WERI-Rb-1 (cell line): ENCODE measurements at regions not wholly inside any gene's neighbourhood (a gene's known extent, or its start where the extent isn't known, plus 50 kb on each side); places are given as distances from the start of the nearest gene placed in this dataset.

ENCODE experiments used
- DNase-seq: peaks from one replicate; pipeline ENCODE4 v3.0.0-alpha.2; 2020
- H3K27ac ChIP-seq: fragments of 250-450 bp; sonication (Bioruptor Pico); 2 replicates; pipeline ENCODE4 v1.5.1; 2020; ENCODE audit warnings: mild to moderate bottlenecking, moderate library complexity
- H3K27me3 ChIP-seq: fragments of 250-450 bp; sonication (Bioruptor Pico); 2 replicates; pipeline ENCODE4 v1.5.1; 2021; ENCODE audit warnings: mild to moderate bottlenecking, low read depth, moderate library complexity; ENCODE audit not compliant: insufficient read depth, severe bottlenecking
- H3K36me3 ChIP-seq: fragments of 250-450 bp; sonication (Bioruptor Pico); 2 replicates; pipeline ENCODE4 v1.5.1; 2020; ENCODE audit warnings: mild to moderate bottlenecking, moderate library complexity
- H3K4me3 ChIP-seq: 2 replicates; pipeline ENCODE4 v1.5.1; 2011; ENCODE audit warnings: low read depth, mild to moderate bottlenecking, control low read depth, low read length
- H3K9me3 ChIP-seq: fragments of 250-450 bp; sonication (Bioruptor Pico); 2 replicates; pipeline ENCODE4 v1.5.1; 2021; ENCODE audit warnings: mild to moderate bottlenecking, moderate library complexity; ENCODE audit not compliant: severe bottlenecking
- CTCF ChIP-seq: IDR thresholded peaks from 2 replicates; pipeline ENCODE4 v1.5.1; 2011; ENCODE audit warnings: low read depth, mild to moderate bottlenecking, control low read depth, inconsistent platforms, low read length

DNA sequence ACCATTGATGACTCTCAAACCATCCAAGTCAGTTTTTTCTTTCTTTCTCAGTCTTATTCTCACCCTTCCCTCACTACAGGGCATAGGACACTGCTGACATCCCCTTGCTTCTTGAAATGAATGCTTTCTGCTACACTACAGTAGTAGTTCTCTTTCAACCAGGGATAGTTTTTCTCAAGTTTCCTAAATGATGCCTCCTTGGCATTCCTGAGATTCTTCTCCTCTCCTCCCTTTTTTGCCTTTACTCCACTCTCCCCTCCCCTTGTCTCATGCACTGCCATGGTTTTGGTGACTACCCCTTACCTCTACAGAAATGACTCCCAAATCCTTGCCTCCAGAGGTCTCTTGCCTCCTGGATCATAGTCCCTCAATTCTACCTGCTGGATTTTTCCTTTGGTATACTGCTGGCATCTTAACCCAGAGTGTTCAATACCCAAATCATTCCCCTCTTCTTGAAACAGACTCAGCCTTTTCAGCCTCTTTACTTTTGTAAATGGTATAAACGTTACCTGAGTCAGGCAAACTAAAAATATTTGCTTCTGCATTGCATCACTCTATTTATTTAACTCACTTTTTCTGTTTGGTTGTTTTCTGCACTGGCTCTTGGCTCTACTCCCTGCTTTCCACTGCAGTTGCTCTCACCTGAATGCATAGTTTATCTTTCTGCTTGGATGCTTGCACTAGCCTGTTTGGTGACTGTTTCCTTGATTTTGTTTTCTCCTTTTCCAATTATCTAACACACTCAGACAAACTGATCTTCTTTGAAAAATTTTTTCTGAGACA is 211.6 kb upstream of the IGF1 start:
- Histone ChIP-seq H3K27ac (no peak overlapping the region), H3K27me3 (no peaks in the 10 kb centered on the region), H3K36me3 (no peaks in the 10 kb centered on the region), H3K4me3 (no peak overlapping the region), H3K9me3 (no peaks in the 10 kb centered on the region)
- TF ChIP-seq CTCF, result no peak
- DNase-seq, result no peak

GRCh38 chr12:102690253-102690652 is 209.9 kb upstream of the IGF1 start:
- DNase-seq, result no peak
- Histone ChIP-seq H3K27ac (no peak overlapping the region), H3K4me3 (no peak overlapping the region), H3K36me3 (no peaks in the 10 kb centered on the region), H3K27me3 (no peaks in the 10 kb centered on the region), H3K9me3 (no peaks in the 10 kb centered on the region)
- no peak for TF ChIP-seq CTCF

DNA sequence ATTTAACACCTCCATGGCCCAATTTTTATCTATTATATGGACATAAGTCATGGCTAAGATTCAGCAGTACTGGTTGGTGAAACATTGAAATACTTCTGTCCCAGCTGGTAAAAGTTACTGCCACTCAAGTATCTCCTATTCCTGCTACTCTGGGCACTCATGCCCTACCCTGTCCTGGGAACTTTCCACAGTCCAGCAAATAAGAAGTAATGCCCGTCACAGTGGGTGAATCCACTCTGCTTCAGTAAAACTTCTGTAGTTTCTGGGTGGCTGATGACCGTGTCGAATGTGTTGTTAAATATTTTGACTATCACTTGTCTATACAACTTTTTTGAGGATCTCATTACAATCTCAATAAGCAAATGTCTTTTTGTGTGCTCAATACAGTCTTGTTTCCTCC is 209.3 kb upstream of the IGF1 start:
- TF ChIP-seq CTCF, result no peak
- no peak for DNase-seq
- no peak overlapping the region for H3K4me3 ChIP-seq
- H3K27ac ChIP-seq, result no peak overlapping the region
- H3K36me3 ChIP-seq, result no peaks in the 10 kb centered on the region
- no peaks in the 10 kb centered on the region for H3K9me3 ChIP-seq
- H3K27me3 ChIP-seq, result no peaks in the 10 kb centered on the region

DNA sequence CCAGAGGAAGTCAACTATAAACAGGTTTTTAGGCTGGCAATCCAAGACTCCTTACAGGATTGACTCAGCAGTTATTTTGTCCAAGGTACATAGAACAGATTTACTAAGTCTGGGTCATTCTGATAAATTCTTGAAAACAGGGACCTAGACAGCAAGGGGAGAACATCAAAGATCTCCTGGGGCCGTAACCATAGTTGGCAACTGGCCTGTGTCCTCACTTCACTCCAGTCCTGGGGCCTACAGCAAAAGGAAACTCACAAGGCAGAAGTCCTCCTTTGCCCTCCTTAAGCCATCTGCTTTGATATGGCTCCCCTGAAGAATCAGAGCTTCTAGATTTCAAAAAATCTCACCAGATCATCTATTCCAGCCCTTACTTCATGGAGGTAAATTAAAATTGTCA is 207.2 kb upstream of the IGF1 start:
- DNase-seq, result no peak
- Histone ChIP-seq H3K36me3 (no peaks in the 10 kb centered on the region), H3K9me3 (no peaks in the 10 kb centered on the region), H3K27ac (no peak overlapping the region), H3K27me3 (no peaks in the 10 kb centered on the region), H3K4me3 (no peak overlapping the region)
- no peak for TF ChIP-seq CTCF

DNA sequence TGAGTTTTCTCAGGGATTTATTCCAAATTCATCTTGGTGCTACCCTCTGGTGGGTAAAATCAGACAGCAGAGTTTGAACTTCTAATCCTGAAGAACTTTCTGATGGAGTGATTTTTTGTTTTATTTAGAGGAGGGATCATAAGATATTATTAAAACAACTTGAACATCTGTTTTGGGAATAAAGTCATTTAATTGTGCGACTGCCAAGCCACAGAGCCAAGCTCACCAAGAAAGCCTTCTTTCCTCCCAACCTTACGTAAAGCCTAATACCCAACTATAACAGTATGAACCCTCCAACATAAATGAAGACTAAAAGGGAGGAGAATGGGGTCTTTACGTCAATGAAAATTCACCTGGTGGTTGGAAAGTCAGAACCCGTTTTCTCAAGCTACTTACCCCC is 205.5 kb upstream of the IGF1 start:
- no peak for DNase-seq
- H3K27ac ChIP-seq, result no peak overlapping the region
- TF ChIP-seq CTCF, result no peak
- H3K4me3 ChIP-seq, result no peak overlapping the region
- H3K36me3 ChIP-seq, result no peaks in the 10 kb centered on the region
- H3K9me3 ChIP-seq, result no peaks in the 10 kb centered on the region
- no peaks in the 10 kb centered on the region for H3K27me3 ChIP-seq

DNA sequence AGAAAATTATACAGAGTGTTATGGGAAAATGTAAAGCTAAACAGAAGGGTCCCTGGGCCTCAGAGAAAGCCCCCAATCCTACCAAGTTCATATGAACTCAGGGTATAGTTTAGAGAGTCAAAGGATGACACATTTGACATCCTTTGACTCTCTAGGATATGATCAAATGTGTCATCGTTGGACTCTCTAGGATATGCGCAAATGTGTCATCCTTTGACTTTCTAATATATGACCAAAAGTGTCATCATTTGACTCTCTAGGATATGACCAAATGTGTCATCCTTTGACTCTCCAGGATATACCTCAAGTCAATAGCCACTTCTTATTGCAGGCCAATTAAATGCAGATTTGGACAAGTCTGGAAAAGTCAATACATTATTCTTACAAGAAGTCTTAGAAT is 204.8 kb upstream of the IGF1 start:
- no peak for DNase-seq
- no peak for TF ChIP-seq CTCF
- Histone ChIP-seq H3K27me3 (no peaks in the 10 kb centered on the region), H3K4me3 (no peak overlapping the region), H3K27ac (no peak overlapping the region), H3K36me3 (no peaks in the 10 kb centered on the region), H3K9me3 (no peaks in the 10 kb centered on the region)
